H1 (cell line): ENCODE measurements at regions not wholly inside any gene's neighbourhood (a gene's known extent, or its start where the extent isn't known, plus 50 kb on each side); places are given as distances from the start of the nearest gene placed in this dataset.

Experiments used
- ASH2L ChIP-seq: fragments of 200-600, 300-600 bp; sonication (generic); IDR thresholded peaks from one replicate; pipeline ENCODE4 v1.7.1; 2017; ENCODE audit warnings: low read length
- CEBPB ChIP-seq: IDR thresholded peaks from 2 replicates; pipeline ENCODE4 v1.6.1; 2012; ENCODE audit warnings: low read depth, low read length
- CHD7 ChIP-seq: fragments of 300-600 bp; sonication (generic); IDR thresholded peaks from 2 replicates; pipeline ENCODE4 v1.7.1; 2012; ENCODE audit warnings: low read length, moderate library complexity, mild to moderate bottlenecking, inconsistent platforms; ENCODE audit not compliant: insufficient replicate concordance
- EGR1 ChIP-seq: IDR thresholded peaks from 2 replicates; pipeline ENCODE4 v1.6.1; 2011; ENCODE audit warnings: low read depth, low read length, borderline replicate concordance
- EZH2 ChIP-seq: fragments of 200-600 bp; sonication (generic); IDR thresholded peaks from 2 replicates; pipeline ENCODE4 v1.7.1; 2012; ENCODE audit warnings: low read depth, mild to moderate bottlenecking, moderate library complexity, low read length, inconsistent platforms; ENCODE audit not compliant: severe bottlenecking
- GTF2F1 ChIP-seq: IDR thresholded peaks from 2 replicates; pipeline ENCODE4 v1.6.1; 2012; ENCODE audit warnings: low read depth, low read length, improper control_type of control experiment, borderline replicate concordance
- JUND ChIP-seq: IDR thresholded peaks from 2 replicates; pipeline ENCODE4 v1.6.1; 2011; ENCODE audit warnings: mild to moderate bottlenecking, improper control_type of control experiment, low read length
- KDM1A ChIP-seq: fragments of 200-600, 300-600 bp; sonication (generic); IDR thresholded peaks from 2 replicates; pipeline ENCODE4 v1.7.1; 2016; ENCODE audit warnings: mild to moderate bottlenecking, low read length, borderline replicate concordance
- TAF1 ChIP-seq: IDR thresholded peaks from 2 replicates; pipeline ENCODE4 v1.6.1; 2011; ENCODE audit warnings: mild to moderate bottlenecking, low read depth, low read length
- TBP ChIP-seq: IDR thresholded peaks from 2 replicates; pipeline ENCODE4 v1.6.1; 2011; ENCODE audit warnings: low read depth, low read length, improper control_type of control experiment
- YY1 ChIP-seq: IDR thresholded peaks from 2 replicates; pipeline ENCODE4 v1.6.1; 2011; ENCODE audit warnings: low read depth, mild to moderate bottlenecking, low read length

- TF ChIP-seq CHD7 (no peak), TAF1 (no peak), EZH2 (no peak), EGR1 (no peak), GTF2F1 (no peak), CEBPB (no peak), JUND (no peak), YY1 (no peak), ASH2L (no peak), KDM1A (no peak), TBP (no peak)
These were observed 215.2 kb upstream of the MME start (continued) for GRCh38 chr3:154864947-154865346.
